Gastroesophageal sphincter (tissue), 4 donors: ENCODE measurements at regions not wholly inside any gene's neighbourhood (a gene's known extent, or its start where the extent isn't known, plus 50 kb on each side); places are given as distances from the start of the nearest gene placed in this dataset.

Experiments
- ATAC-seq: fragments of 150-250 bp; one replicate; pipeline ENCODE4 v1.9.1; 2016; ENCODE audit warnings: mild to moderate bottlenecking, moderate library complexity
- H3K27ac ChIP-seq, 4 donors: fragments of 200-600 bp; sonication (generic) in 3 of 4; 1 replicate in 3 of 4; 2 replicates in 1 of 4; pipeline ENCODE4 v1.5.1; 2016 to 2019
- H3K27me3 ChIP-seq: fragments of 200-600 bp; sonication (generic); one replicate; pipeline ENCODE4 v1.5.1; 2019
- H3K36me3 ChIP-seq, 2 donors: fragments of 200-600 bp; sonication (generic); one replicate each; pipeline ENCODE4 v1.5.1; 2019; ENCODE audit warnings: control low read depth in 1 of 2
- H3K4me1 ChIP-seq, 3 donors: fragments of 200-600 bp; sonication (generic); 1 replicate in 2 of 3; 2 replicates in 1 of 3; pipeline ENCODE4 v1.5.1; 2016 to 2019; ENCODE audit warnings: control low read depth in 2 of 3
- H3K4me3 ChIP-seq, 2 donors: fragments of 200-600 bp; sonication (generic); one replicate each; pipeline ENCODE4 v1.5.1; 2019; ENCODE audit warnings: mild to moderate bottlenecking in 1 of 2, moderate library complexity in 1 of 2
- H3K9me3 ChIP-seq, 3 donors: fragments of 200-600 bp; sonication (generic); one replicate each; pipeline ENCODE4 v1.5.1; 2017 to 2019; ENCODE audit warnings: control low read depth in 2 of 3
- CTCF ChIP-seq, 4 experiments: fragments of 200-600 bp in 2 of 4; fragments of 450-650 bp in 2 of 4; sonication (generic) in 1 of 4; IDR thresholded peaks; one replicate each; pipeline ENCODE4 v1.5.1; 2017 to 2019; ENCODE audit warnings: antibody characterized with exemption in 4 of 4, mild to moderate bottlenecking in 2 of 4, moderate library complexity in 2 of 4
- EP300 ChIP-seq: sonication (generic); formaldehyde crosslinking; IDR thresholded peaks from one replicate; pipeline ENCODE4 v1.6.1; 2017; ENCODE audit warnings: antibody characterized with exemption, mild to moderate bottlenecking
- POLR2A ChIP-seq, 2 donors: fragments of 450-650 bp; IDR thresholded peaks; one replicate each; pipeline ENCODE4 v1.6.1; 2017; ENCODE audit warnings: antibody characterized with exemption in 2 of 2, mild to moderate bottlenecking in 2 of 2, moderate library complexity in 1 of 2
- POLR2AphosphoS5 ChIP-seq: sonication (generic); formaldehyde crosslinking; IDR thresholded peaks from one replicate; pipeline ENCODE4 v1.6.1; 2017; ENCODE audit warnings: antibody characterized with exemption
- WGBS, 2 donors: methylation state at CpG; one replicate each; pipeline ENCODE4 v1.1.5; 2018; ENCODE audit warnings: low coverage in 1 of 2; 5-methylcytosine and 5-hydroxymethylcytosine counted together

- Histone ChIP-seq H3K27me3 (peaks cover 5% of the 10 kb centered on the region), H3K4me3 (no peak overlapping the region), H3K4me1 (no peaks in the 10 kb centered on the region), H3K27ac (no peak overlapping the region), H3K9me3 (no peaks in the 10 kb centered on the region), H3K36me3 (no peaks in the 10 kb centered on the region)
- TF ChIP-seq EP300 = no peak
- TF ChIP-seq POLR2AphosphoS5 = no peak
- 51 to 61% methylated on average over 2 of the region's 2 CpGs for WGBS, 2 donors
- ATAC-seq = no peak
Observed at GRCh38 chr10:9301148-9301547, 1246.7 kb downstream of the GATA3 start.

GRCh38 chr10:9301554-9301953 lies 1247.1 kb downstream of the GATA3 start:
- ATAC-seq = no peak
- no peak overlapping the region for H3K27ac ChIP-seq
- no peaks in the 10 kb centered on the region for H3K4me1 ChIP-seq
- WGBS, 2 donors = 66 to 73% methylated on average over 4 of the region's 4 CpGs
- H3K27me3 ChIP-seq = peaks cover 5% of the 10 kb centered on the region
- no peaks in the 10 kb centered on the region for H3K9me3 ChIP-seq
- H3K4me3 ChIP-seq = no peak overlapping the region
- no peaks in the 10 kb centered on the region for H3K36me3 ChIP-seq
- TF ChIP-seq POLR2A (IDR thresholded peaks at IDR 0.05) (no peak), CTCF (IDR thresholded peaks at IDR 0.05) (no peak), POLR2AphosphoS5 (no peak), EP300 (no peak)

DNA sequence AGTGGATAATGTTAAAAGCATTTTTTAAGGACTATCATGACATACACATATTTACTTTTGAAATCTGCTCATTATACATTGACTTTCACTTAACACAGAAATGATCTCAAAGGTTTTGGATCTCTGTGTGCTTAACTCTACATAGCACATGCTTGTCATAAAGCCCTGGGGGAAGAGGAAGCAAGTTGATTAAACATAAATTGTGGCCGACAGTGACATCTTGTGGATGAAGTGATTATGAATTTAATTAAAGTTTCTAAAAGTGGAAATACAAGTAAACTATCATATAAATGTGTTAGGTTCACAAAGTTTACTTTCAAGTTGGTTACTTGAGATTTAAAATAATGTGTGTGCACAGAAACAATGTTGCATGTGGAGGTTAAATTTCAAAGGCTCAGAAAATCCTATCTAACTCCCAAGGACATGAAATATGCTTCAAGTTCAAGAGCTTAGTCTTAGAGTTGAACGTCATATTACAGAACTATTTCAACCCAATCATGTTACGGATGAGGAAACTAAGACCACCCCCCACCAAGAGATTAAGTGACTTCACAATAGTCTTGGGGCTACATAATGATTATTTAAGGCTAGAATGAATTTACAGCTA lies 1247.8 kb downstream of the GATA3 start:
- H3K27ac ChIP-seq = no peak overlapping the region
- H3K4me3 ChIP-seq = no peak overlapping the region
- H3K9me3 ChIP-seq = no peaks in the 10 kb centered on the region
- peak; percentile 7 to 42 (median 34) for TF ChIP-seq CTCF (IDR thresholded peaks at IDR 0.05)
- TF ChIP-seq EP300 = no peak
- H3K36me3 ChIP-seq = no peaks in the 10 kb centered on the region
- 14 to 34% methylated on average over 3 of the region's 3 CpGs for WGBS, 2 donors
- no peaks in the 10 kb centered on the region for H3K4me1 ChIP-seq
- peaks cover 5% of the 10 kb centered on the region for H3K27me3 ChIP-seq
- no peak for ATAC-seq

- H3K4me3 ChIP-seq = no peak overlapping the region
- WGBS, 2 donors = 56 to 62% methylated on average over 6 of the region's 6 CpGs
- H3K27ac ChIP-seq = no peak overlapping the region
- no peaks in the 10 kb centered on the region for H3K4me1 ChIP-seq
- ATAC-seq = no peak
- H3K9me3 ChIP-seq = no peaks in the 10 kb centered on the region
- no peaks in the 10 kb centered on the region for H3K36me3 ChIP-seq
- TF ChIP-seq POLR2AphosphoS5 (no peak), CTCF (IDR thresholded peaks at IDR 0.05) (peak in 2 of 4 experiments; percentile 8 to 22)
- peaks cover 5% of the 10 kb centered on the region for H3K27me3 ChIP-seq
Observed at GRCh38 chr10:9305018-9305655, 1250.6 kb downstream of the GATA3 start.

- Histone ChIP-seq H3K27me3 (no peaks in the 10 kb centered on the region), H3K4me1 (no peaks in the 10 kb centered on the region), H3K27ac (no peak overlapping the region), H3K4me3 (no peak overlapping the region), H3K9me3 (no peaks in the 10 kb centered on the region), H3K36me3 (no peaks in the 10 kb centered on the region)
- ATAC-seq = no peak
- TF ChIP-seq POLR2A (IDR thresholded peaks at IDR 0.05) (no peak), CTCF (IDR thresholded peaks at IDR 0.05) (no peak), POLR2AphosphoS5 (no peak), EP300 (no peak)
- WGBS, 2 donors = 58 to 60% methylated on average over 2 to 4 of the region's 4 CpGs
Observed at GRCh38 chr10:9311702-9312499, 1257.4 kb downstream of the GATA3 start.
